HL-60 (cell line): ENCODE measurements at regions not wholly inside any gene's neighbourhood (a gene's known extent, or its start where the extent isn't known, plus 50 kb on each side); places are given as distances from the start of the nearest gene placed in this dataset.

Experiments
- DNase-seq, 2 experiments: peaks; one replicate each; pipeline ENCODE4 v3.0.0-alpha.2; 2010 to 2020; ENCODE audit warnings: low read depth in 1 of 2, low spot score in 1 of 2
- H3K27ac ChIP-seq: fragments of 250-450 bp; sonication (Bioruptor Pico); replicated peaks from 2 replicates; pipeline ENCODE4 v1.5.1; 2020; ENCODE audit warnings: mild to moderate bottlenecking, moderate library complexity
- H3K27me3 ChIP-seq: fragments of 250-450 bp; sonication (Bioruptor Pico); 2 replicates; pipeline ENCODE4 v1.5.1; 2021; ENCODE audit warnings: mild to moderate bottlenecking, moderate library complexity; ENCODE audit not compliant: insufficient read depth, poor library complexity, severe bottlenecking
- H3K4me3 ChIP-seq: replicated peaks from 2 replicates; pipeline ENCODE4 v1.5.1; 2011; ENCODE audit warnings: mild to moderate bottlenecking, control low read depth, low read length; ENCODE audit not compliant: insufficient read depth
- GABPA ChIP-seq: IDR thresholded peaks from 2 replicates; pipeline ENCODE4 v1.6.1; 2012; ENCODE audit warnings: low read depth
- POLR2AphosphoS5 ChIP-seq: IDR thresholded peaks from 2 replicates; pipeline ENCODE4 v1.6.1; 2012; ENCODE audit warnings: low read depth
- SPI1 ChIP-seq: IDR thresholded peaks from 2 replicates; pipeline ENCODE4 v1.6.1; 2012; ENCODE audit warnings: low read depth, mild to moderate bottlenecking, borderline replicate concordance
- TF ChIP-seq, protein P1 (sequence below): IDR thresholded peaks from 2 replicates; pipeline ENCODE4 v1.6.1; 2012; ENCODE audit warnings: low read depth; ENCODE audit not compliant: insufficient replicate concordance
- TF ChIP-seq, protein P2 (sequence below): IDR thresholded peaks from one replicate; pipeline ENCODE4 v1.5.1; 2011; ENCODE audit warnings: low read length, control low read depth, inconsistent platforms; ENCODE audit not compliant: insufficient read depth

DNA sequence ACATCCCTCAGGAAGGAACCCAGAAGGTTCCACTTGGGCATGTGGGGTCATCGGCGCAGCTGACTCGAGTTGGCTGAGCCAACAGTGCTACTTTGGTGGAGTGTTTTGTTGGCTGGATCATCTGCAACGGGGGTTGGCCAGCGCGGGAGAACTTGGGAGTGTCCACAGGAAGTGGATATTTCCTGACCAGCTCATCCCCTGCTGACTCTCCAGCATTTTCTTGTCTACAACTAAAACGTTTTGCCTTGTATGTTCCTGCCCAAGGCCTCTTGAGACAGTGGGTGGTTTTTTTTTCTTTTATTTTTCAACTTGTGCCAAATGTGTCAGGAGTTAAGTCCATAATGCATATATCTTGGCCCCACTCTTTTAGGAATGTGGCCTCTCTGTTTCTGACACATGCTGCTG lies 208.6 kb downstream of the ZNF365 start:
- Histone ChIP-seq H3K27me3 (no peaks in the 10 kb centered on the region), H3K27ac (no peak overlapping the region), H3K4me3 (no peak overlapping the region)
- no peak for DNase-seq
- TF ChIP-seq, protein P1, sequence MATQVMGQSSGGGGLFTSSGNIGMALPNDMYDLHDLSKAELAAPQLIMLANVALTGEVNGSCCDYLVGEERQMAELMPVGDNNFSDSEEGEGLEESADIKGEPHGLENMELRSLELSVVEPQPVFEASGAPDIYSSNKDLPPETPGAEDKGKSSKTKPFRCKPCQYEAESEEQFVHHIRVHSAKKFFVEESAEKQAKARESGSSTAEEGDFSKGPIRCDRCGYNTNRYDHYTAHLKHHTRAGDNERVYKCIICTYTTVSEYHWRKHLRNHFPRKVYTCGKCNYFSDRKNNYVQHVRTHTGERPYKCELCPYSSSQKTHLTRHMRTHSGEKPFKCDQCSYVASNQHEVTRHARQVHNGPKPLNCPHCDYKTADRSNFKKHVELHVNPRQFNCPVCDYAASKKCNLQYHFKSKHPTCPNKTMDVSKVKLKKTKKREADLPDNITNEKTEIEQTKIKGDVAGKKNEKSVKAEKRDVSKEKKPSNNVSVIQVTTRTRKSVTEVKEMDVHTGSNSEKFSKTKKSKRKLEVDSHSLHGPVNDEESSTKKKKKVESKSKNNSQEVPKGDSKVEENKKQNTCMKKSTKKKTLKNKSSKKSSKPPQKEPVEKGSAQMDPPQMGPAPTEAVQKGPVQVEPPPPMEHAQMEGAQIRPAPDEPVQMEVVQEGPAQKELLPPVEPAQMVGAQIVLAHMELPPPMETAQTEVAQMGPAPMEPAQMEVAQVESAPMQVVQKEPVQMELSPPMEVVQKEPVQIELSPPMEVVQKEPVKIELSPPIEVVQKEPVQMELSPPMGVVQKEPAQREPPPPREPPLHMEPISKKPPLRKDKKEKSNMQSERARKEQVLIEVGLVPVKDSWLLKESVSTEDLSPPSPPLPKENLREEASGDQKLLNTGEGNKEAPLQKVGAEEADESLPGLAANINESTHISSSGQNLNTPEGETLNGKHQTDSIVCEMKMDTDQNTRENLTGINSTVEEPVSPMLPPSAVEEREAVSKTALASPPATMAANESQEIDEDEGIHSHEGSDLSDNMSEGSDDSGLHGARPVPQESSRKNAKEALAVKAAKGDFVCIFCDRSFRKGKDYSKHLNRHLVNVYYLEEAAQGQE = no peak
- TF ChIP-seq GABPA (no peak), SPI1 (no peak), POLR2AphosphoS5 (no peak)
- TF ChIP-seq, protein P2, sequence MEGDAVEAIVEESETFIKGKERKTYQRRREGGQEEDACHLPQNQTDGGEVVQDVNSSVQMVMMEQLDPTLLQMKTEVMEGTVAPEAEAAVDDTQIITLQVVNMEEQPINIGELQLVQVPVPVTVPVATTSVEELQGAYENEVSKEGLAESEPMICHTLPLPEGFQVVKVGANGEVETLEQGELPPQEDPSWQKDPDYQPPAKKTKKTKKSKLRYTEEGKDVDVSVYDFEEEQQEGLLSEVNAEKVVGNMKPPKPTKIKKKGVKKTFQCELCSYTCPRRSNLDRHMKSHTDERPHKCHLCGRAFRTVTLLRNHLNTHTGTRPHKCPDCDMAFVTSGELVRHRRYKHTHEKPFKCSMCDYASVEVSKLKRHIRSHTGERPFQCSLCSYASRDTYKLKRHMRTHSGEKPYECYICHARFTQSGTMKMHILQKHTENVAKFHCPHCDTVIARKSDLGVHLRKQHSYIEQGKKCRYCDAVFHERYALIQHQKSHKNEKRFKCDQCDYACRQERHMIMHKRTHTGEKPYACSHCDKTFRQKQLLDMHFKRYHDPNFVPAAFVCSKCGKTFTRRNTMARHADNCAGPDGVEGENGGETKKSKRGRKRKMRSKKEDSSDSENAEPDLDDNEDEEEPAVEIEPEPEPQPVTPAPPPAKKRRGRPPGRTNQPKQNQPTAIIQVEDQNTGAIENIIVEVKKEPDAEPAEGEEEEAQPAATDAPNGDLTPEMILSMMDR = no peak

DNA sequence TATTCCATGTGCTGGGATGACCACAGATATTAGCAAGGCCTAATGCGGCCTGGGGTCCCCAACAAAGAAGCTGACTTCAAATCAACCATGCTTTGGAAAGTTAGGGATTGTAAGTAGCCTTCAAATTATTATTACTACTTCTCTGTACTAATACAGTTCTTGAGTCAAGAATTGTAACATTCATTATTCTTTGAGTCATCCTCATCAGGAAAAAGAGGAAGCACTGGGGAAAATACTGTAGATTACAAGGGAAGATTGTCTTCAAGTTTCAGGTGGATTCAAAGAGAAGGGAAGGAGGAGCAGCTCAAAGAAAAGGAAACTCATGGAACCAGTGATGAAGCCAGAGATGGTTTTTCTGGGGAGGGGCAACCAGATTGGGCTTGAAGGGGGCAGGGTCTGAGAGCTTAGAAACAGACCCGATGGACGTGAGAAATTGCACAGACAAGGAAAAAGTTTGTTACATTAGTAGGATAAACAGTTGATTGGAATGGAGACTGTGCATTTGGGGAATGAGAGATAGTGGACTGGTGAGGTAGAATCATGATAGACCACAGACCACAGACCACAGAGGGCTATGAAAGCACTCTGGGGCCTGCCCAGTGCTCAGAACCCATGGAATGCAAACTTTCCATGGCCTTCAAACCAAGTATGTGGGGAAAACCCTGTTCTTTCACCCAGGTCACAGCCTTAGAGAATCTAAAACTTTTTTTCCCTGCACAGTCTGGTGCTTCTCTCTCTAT lies 209.9 kb downstream of the ZNF365 start:
- no peaks in the 10 kb centered on the region for H3K27me3 ChIP-seq
- TF ChIP-seq SPI1 (no peak), POLR2AphosphoS5 (no peak), GABPA (no peak)
- TF ChIP-seq, protein P1 = no peak
- TF ChIP-seq, protein P2 = no peak
- no peak overlapping the region for H3K27ac ChIP-seq
- no peak for DNase-seq
- H3K4me3 ChIP-seq = no peak overlapping the region

DNA sequence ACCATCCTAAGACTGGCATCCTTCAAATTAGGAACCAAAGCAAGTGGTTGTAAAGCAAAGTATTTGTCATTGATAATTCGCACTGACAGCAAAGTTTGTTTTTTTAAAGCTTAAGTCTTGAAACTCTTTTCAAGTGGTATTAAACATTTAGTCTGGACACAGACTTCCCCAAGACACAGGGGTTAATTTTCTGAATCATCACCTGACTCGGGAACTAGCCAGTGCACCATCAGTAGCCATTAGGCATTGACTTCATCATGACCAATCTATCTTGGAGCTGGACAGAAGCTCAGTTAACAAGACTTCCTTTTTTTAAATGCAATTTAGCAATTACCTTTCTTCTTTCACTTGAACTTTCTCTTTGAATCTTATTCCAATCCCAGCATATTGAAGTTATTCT lies 210.6 kb downstream of the ZNF365 start:
- TF ChIP-seq, protein P1 = no peak
- TF ChIP-seq SPI1 = peak; percentile 37; the same call in 1 of the 2 replicates
- Histone ChIP-seq H3K27me3 (no peaks in the 10 kb centered on the region), H3K4me3 (no peak overlapping the region), H3K27ac (no peak overlapping the region)
- DNase-seq = no peak
